ENCODE measurements at regions not wholly inside any gene's neighbourhood (a gene's known extent, or its start where the extent isn't known, plus 50 kb on each side); places are given as distances from the start of the nearest gene placed in this dataset.

DNA sequence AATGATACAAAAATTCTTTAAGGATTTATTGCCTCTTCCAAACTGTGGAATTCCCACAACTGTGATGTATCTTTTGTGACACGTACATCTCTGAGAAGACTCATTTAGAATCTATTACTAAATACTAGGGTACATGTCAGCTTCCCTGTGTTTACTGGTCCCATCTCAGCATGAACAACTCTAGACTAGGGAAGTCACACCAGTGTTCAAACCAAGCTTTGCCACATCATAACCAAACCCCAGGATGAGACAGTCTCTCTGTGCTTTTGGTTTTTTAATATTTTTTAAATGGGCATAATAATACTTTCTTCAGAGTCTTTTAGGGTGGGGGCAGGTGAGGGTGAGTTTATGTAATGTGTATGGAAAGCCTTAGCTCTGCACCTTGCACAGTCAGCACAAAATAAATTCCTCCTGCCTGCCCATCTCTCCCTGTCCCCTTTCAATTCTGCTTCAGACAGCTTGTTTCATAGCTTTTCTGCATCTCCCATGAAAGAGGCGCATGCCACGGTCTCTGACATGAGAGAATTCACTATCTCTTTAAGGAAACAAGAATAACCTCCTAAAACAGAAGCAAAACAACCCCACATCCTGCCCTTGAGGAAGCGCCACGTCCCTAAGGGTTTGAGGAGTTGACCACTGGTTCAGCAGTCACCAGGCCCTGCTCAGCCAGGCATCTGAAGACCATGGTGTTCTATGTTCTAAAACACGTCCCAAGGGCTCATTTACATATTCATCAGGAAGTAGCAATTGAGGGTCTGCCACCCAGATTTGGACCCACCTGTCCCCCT, 174.5 kb downstream of the USP12 start:
- Mint-ChIP-seq H3K4me3 (no peak overlapping the region), H3K4me1 (peaks cover 7 to 12% of the 10 kb centered on the region in 2 donors), H3K9me3 (no peaks in the 10 kb centered on the region), H3K36me3 (no peaks in the 10 kb centered on the region), H3K27me3 (ENCODE audit: low read depth in 3 of 3) (peaks cover 0 to 3% (median 1%) of the 10 kb centered on the region in 3 donors), H3K27ac (no peak overlapping the region)
- no peak for DNase-seq

DNA sequence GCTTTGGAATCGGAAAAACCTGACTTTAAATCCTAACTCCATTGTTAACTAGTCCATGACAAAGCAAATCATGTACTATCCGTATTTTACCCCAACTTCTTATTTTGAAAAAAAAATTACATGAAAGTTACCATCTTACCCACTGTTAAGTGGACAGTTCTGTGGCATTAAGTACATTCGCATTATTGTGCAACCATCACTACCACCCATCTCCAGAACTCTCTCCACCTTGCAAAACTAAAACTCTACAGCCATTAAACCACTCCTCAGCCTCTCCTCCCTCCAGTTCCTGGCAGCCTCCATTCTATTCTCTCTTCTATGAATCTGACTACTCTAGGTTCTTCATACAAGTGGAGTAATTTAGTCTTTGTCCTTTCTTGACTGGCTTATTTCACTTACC, 176.5 kb downstream of the USP12 start:
- Mint-ChIP-seq H3K27me3 (ENCODE audit: low read depth in 3 of 3) (peaks cover 1 to 4% (median 3%) of the 10 kb centered on the region in 3 donors), H3K9me3 (no peaks in the 10 kb centered on the region), H3K27ac (peak overlapping the region in 1 of 6 donors; percentile 0), H3K4me1 (peaks cover 7 to 12% of the 10 kb centered on the region in 2 donors), H3K4me3 (no peak overlapping the region), H3K36me3 (no peaks in the 10 kb centered on the region)
- no peak for DNase-seq

DNA sequence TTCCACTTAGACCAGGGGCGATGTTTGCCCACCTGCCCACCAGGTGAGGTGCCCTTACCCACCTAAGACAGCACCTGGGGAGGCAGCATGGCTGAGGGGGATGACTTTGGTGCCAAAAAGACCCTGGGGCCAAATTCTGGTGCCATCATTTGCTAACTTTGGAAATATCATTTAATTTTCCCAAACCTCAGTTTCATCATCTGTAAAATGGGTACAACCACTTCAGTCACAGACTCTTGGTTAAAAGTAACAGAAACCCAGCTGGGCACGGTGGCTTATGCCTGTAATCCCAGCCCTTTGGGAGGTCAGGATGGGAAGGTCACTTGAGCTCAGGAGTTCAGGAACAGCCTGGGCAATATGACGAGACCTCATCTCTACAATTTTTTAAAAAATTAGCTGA, 177.8 kb downstream of the USP12 start:
- Mint-ChIP-seq H3K27me3 (ENCODE audit: low read depth in 3 of 3) (peaks cover 3 to 8% (median 5%) of the 10 kb centered on the region in 3 donors), H3K36me3 (no peaks in the 10 kb centered on the region), H3K4me3 (no peak overlapping the region), H3K9me3 (no peaks in the 10 kb centered on the region), H3K4me1 (peaks cover 7 to 12% of the 10 kb centered on the region in 2 donors), H3K27ac (no peak overlapping the region)
- DNase-seq, result no peak

DNA sequence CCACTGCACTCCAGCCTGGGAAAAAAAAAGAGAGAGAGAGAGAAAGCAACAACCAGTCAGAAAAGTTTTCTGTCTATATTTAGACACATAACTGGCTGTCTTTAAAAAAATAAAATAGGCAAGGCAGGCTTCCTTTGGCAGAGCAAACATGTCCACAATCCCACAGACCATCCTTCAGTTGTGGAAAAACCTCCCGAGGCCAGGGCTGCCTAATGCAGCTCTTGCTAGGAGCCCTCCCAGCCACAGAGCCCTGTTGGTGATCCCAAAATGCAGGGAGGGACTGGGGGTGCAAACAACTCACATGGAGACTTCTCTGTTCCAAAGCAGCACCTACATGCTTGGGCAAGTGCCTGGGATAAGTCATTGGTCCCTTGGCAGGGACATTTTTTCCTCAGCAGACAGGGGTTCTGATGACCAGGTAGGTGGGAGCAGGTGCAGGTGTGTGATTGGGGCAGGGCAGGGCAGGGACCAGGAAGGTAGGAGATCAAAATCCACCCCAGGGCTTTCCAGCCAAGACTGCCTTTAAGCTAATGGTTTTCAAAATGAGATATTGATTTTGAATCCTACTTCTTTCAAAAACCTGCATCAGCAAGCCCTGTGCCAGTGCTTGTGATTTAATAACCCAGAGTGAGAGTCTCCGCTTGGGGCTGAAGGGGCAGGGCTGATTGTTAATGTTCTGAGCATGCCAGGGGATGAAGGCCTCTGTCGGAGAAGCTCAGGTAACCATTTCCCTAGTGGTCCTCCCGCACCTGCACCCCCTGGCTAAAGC, 178.5 kb downstream of the USP12 start:
- H3K36me3 Mint-ChIP-seq, result no peaks in the 10 kb centered on the region
- no peak overlapping the region for H3K4me3 Mint-ChIP-seq
- DNase-seq, result no peak
- no peaks in the 10 kb centered on the region for H3K9me3 Mint-ChIP-seq
- no peak overlapping the region for H3K27ac Mint-ChIP-seq
- H3K4me1 Mint-ChIP-seq, result peaks cover 7 to 12% of the 10 kb centered on the region in 2 donors
- H3K27me3 Mint-ChIP-seq (ENCODE audit: low read depth in 3 of 3), result peaks cover 3 to 8% (median 5%) of the 10 kb centered on the region in 3 donors

DNA sequence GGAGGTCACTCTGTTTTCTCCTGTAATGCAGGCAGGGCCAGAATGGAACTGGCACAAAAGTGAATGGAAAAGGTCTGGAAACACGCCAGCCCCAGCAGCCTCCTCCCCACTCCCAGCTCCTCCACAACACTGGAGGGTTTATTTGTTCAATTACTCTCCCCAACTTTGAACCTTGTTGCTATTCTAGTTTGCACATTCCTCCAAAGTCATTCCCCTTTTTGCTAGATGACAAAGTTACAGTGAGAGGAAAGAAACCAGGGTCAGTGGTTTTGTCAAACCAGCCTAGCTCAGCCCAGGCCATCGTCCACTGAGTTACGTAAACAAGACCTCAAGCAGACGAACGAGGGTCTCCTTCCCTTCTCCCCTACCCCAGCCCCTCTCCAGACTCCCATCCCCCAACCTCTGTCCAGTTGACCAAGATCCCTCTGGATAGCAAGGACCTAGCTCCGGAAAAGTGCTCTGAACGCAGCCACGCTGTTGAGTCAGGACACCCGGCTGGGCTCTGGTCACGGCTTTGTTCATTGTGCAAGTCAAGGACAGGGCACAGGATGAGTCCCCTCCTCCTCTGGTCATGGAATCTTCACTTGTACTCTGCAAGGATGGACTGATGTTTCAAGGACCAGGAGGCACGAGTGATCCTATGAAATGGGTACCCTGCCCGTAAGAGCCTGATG, 180.0 kb downstream of the USP12 start:
- Mint-ChIP-seq H3K9me3 (no peaks in the 10 kb centered on the region), H3K4me1 (no peaks in the 10 kb centered on the region), H3K27me3 (ENCODE audit: low read depth in 3 of 3) (peaks cover 5 to 11% (median 6%) of the 10 kb centered on the region in 3 donors), H3K36me3 (no peaks in the 10 kb centered on the region), H3K4me3 (no peak overlapping the region), H3K27ac (no peak overlapping the region)
- no peak for DNase-seq

DNA sequence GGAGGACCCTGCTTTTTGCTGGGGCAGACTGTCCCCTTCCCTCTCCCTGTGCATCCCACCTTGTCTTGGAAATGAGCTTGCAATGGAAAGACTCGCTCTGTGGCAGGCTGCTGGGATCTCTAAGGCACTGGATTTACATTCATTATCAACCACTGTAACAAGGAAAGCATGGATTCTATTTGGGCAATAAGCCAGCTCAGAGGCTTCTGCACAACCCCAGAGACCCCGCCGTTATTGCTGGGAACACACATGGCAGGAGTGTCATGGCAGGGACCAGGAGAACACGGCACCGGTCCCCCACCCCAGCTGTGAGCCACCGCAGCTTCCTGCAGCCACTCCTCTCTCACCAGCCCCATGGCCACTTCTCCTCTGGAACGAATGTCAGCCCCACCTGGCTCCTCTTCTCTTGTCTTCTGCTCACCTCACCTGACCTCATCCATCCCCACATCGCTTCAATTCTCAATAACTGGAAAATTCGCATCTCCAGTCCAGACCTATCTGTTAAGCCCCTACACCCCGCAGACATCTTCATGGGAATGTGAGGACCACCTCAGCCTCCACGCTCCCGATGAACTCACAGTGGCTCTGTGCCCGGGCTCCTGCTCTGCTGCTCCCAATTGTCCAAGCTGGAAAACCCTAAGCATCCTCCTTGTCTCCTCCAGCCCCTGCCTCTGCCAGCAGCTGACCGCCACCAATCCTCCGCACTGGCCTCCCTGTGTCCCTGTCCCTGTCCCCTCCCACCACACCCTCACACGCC, 181.5 kb downstream of the USP12 start:
- H3K4me1 Mint-ChIP-seq, result no peaks in the 10 kb centered on the region

DNA sequence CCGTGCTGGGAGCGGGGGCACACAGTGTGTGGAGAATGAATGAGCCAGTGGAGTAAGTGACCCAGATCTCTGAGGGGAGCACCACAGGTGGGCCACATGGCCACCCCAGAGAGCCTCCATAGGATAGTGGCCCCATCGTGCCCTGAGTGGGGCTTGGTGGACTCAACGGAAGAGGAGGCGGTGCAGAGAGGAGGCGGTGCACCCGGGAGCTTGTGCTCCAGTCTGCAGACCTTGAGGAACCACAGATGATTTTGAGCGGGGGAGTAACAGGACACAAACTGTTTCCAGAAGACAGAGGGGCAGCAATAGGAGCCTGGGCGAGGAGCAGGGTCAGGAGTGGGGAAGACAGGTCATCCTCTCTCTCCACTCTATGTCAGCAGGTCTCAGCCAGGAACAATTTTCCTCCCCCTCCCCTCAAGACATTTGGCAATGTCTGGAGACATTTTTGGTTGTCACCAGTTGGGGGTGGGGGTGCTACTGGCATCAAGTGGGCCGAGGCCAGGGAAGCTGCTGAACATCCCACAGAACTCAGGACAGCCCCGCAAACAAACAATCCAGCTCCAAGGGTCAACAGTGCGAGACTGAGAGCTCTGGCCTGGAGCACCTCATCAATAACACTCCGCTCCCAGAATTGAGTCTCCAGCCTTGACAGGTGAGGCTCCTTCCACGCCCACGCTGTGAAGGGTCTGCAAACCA, 182.2 kb downstream of the USP12 start:
- H3K4me3 Mint-ChIP-seq, result no peak overlapping the region
- H3K4me1 Mint-ChIP-seq, result no peaks in the 10 kb centered on the region
- H3K27me3 Mint-ChIP-seq (ENCODE audit: low read depth in 3 of 3), result peaks cover 3 to 10% (median 6%) of the 10 kb centered on the region in 3 donors
- no peak overlapping the region for H3K27ac Mint-ChIP-seq
- H3K36me3 Mint-ChIP-seq, result no peaks in the 10 kb centered on the region
- H3K9me3 Mint-ChIP-seq, result no peaks in the 10 kb centered on the region
- no peak for DNase-seq

More for the DNA sequence above, 181.5 kb downstream of the USP12 start:
- no peak for DNase-seq
- Mint-ChIP-seq H3K27ac (no peak overlapping the region), H3K9me3 (no peaks in the 10 kb centered on the region), H3K36me3 (no peaks in the 10 kb centered on the region), H3K27me3 (ENCODE audit: low read depth in 3 of 3) (peaks cover 3 to 10% (median 6%) of the 10 kb centered on the region in 3 donors), H3K4me3 (no peak overlapping the region)

DNA sequence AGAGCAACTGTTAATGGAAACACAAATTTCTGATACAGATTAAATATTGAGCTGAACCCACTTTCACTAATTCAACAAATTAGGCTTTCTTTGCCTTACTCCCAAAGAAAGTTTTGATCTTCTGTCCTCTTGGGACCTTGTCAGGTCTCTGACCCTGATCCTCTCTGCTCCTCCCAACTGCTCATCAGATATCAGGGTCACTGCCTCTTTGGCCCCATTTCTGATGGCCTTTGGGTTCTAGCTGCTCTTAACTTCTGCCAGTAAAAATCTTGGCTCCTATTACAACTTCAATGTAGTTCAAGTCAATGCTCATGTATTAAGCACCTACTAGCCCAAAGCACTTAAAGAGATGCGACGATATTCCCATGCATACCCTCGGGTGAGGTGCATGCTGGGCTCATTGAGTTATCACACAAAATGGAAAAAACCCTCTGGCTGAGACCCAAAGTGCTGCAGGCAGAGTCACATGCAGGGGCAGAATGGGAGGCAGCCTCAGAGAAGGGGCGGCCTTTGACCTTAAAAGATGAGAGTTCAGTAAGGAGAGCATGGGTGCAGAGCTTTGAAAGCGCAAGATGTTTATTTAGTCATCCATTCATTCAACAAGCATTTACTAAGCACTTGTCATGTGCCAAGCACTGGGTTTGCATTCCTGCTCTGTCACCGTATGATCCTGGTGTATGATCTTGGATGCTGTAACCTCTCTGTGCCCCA, 183.4 kb downstream of the USP12 start:
- no peak overlapping the region for H3K4me3 Mint-ChIP-seq
- H3K27me3 Mint-ChIP-seq (ENCODE audit: low read depth in 3 of 3), result peaks cover 3 to 10% (median 6%) of the 10 kb centered on the region in 3 donors
- H3K36me3 Mint-ChIP-seq, result no peaks in the 10 kb centered on the region
- no peak overlapping the region for H3K27ac Mint-ChIP-seq
- no peak for DNase-seq
- H3K4me1 Mint-ChIP-seq, result no peaks in the 10 kb centered on the region
- H3K9me3 Mint-ChIP-seq, result no peaks in the 10 kb centered on the region

DNA sequence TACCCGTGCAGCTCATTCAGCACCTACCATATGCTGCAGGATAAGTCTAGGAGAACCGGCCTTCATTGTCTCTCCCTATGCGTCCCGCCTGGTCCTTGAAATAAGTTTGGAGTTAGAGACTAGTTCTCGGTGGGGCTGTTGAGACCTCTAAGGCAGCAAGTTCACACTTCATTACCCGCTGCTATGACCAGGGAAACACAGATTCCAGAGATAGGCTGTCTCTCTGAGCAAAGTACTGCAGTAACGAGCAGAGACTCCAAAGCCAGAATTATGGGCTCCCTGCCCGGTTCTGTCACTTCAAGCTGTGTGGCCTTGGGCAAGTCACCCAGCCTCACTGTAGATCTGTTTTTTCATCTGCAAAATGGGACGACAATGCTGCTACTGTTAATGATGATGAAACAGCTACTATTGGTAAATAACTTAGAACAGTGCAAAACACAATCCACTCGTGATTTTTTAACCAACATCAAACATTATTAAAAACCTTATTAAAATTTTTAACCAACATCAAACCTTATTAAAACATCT, 184.1 kb downstream of the USP12 start:
- Mint-ChIP-seq H3K27ac (no peak overlapping the region), H3K36me3 (no peaks in the 10 kb centered on the region), H3K4me3 (no peak overlapping the region), H3K27me3 (ENCODE audit: low read depth in 3 of 3) (peaks cover 1 to 10% (median 8%) of the 10 kb centered on the region in 3 donors), H3K9me3 (no peaks in the 10 kb centered on the region), H3K4me1 (no peaks in the 10 kb centered on the region)
- no peak for DNase-seq

DNA sequence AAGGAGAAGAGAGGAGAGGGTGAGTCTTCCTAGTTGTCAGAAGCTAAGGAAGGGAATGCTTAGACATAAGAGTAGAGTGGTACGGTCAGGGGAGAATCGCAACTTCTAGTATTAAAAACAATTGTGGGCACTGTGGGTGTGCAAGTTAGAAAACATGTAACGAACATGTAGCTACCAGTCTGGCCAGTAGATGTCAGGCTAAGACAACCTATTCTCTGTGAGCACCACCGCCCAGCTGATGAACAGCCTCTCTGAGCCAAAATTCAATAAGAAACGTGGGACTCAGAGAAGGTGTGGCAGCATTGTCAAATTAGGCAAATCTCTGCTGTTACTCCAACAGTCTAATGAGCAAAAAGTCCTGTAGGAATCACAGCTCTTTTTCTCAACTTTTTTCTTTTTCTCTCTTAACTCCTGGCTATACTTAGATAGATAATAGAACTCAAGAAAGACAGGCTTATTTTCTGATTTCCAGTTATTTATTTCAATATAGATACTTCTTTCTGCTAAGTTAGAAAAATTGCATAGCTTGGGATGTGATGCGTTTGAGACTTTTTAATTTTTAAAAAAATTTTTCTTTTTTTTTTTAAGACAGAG, 186.2 kb downstream of the USP12 start:
- peaks cover 1 to 10% (median 8%) of the 10 kb centered on the region in 3 donors for H3K27me3 Mint-ChIP-seq (ENCODE audit: low read depth in 3 of 3)
- no peak overlapping the region for H3K27ac Mint-ChIP-seq
- peaks cover 5 to 9% of the 10 kb centered on the region in 2 donors for H3K4me1 Mint-ChIP-seq
- peak; percentile 63 to 71 (median 68) for DNase-seq
- H3K36me3 Mint-ChIP-seq, result no peaks in the 10 kb centered on the region
- H3K4me3 Mint-ChIP-seq, result no peak overlapping the region
- no peaks in the 10 kb centered on the region for H3K9me3 Mint-ChIP-seq

DNA sequence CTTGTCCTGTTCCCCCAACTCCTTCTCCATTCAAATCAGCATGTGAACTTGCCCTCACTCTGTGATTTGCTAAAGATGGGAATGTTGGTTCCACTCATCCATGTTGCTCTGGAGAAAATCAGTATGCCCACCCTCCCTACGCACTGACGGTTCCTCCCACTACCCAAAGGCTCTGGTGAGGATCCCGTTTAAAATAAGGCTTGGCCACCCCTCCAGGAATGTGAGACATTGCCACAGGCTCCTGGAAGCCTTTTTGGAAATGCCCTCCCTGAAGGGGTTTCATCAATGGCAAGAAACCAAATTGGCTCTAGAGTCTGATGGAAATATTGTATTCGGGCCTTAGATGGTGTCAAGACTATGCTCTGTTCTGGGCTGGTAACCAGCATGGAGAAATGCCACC, 187.3 kb downstream of the USP12 start:
- Mint-ChIP-seq H3K9me3 (no peaks in the 10 kb centered on the region), H3K36me3 (no peaks in the 10 kb centered on the region), H3K4me1 (peaks cover 15 to 19% of the 10 kb centered on the region in 2 donors), H3K27ac (no peak overlapping the region), H3K27me3 (ENCODE audit: low read depth in 3 of 3) (peaks cover 0 to 7% (median 4%) of the 10 kb centered on the region in 3 donors), H3K4me3 (no peak overlapping the region)
- DNase-seq, result no peak

Measured in immature natural killer cell (primary cell).